BLaER1 (cell line): ENCODE measurements at regions not wholly inside any gene's neighbourhood (a gene's known extent, or its start where the extent isn't known, plus 50 kb on each side); places are given as distances from the start of the nearest gene placed in this dataset.
"Not testable (repeated sequence)": the region's sequence is repeated elsewhere in the genome, so short reads cannot be mapped to it uniquely, and the experiment has no call there.

Experiments
- H3K27ac ChIP-seq: shearing (Covaris generic); formaldehyde crosslinking; 2 replicates; pipeline ENCODE4 v1.8.1; 2022
- H3K27me3 ChIP-seq: shearing (Covaris generic); formaldehyde crosslinking; 2 replicates; pipeline ENCODE4 v1.8.1; 2022
- H3K36me3 ChIP-seq: shearing (Covaris generic); formaldehyde crosslinking; 2 replicates; pipeline ENCODE4 v1.8.1; 2022
- H3K4me1 ChIP-seq: shearing (Covaris generic); formaldehyde crosslinking; 2 replicates; pipeline ENCODE4 v1.8.1; 2022
- H3K4me2 ChIP-seq: shearing (Covaris generic); formaldehyde crosslinking; 2 replicates; pipeline ENCODE4 v1.8.1; 2022
- H3K4me3 ChIP-seq: shearing (Covaris generic); formaldehyde crosslinking; 2 replicates; pipeline ENCODE4 v1.8.1; 2022
- H3K9ac ChIP-seq: shearing (Covaris generic); formaldehyde crosslinking; 2 replicates; pipeline ENCODE4 v1.8.1; 2022
- H3K9me3 ChIP-seq: shearing (Covaris generic); formaldehyde crosslinking; 2 replicates; pipeline ENCODE4 v1.8.1; 2022
- H4K20me1 ChIP-seq: shearing (Covaris generic); formaldehyde crosslinking; 2 replicates; pipeline ENCODE4 v1.8.1; 2022
- Cebpa-rat ChIP-seq: shearing (Covaris generic); IDR thresholded peaks from 2 replicates; pipeline ENCODE4 v1.8.1; 2022

GRCh38 chr7:119957335-119957734 lies 315.6 kb upstream of the KCND2 start:
- no peaks in the 10 kb centered on the region for H3K27me3 ChIP-seq
- H3K36me3 ChIP-seq = no peaks in the 10 kb centered on the region
- no peaks in the 10 kb centered on the region for H3K9me3 ChIP-seq
- H3K4me1 ChIP-seq = no peaks in the 10 kb centered on the region
- H3K27ac ChIP-seq = no peak overlapping the region
- no peaks in the 10 kb centered on the region for H4K20me1 ChIP-seq
- H3K4me2 ChIP-seq = no peak overlapping the region
- TF ChIP-seq Cebpa-rat = no peak
- no peak overlapping the region for H3K4me3 ChIP-seq
- no peak overlapping the region for H3K9ac ChIP-seq

GRCh38 chr7:119959811-119960210 lies 313.2 kb upstream of the KCND2 start:
- H3K4me3 ChIP-seq = no peak overlapping the region
- no peaks in the 10 kb centered on the region for H3K4me1 ChIP-seq
- H3K27ac ChIP-seq = no peak overlapping the region
- no peaks in the 10 kb centered on the region for H3K9me3 ChIP-seq
- H3K4me2 ChIP-seq = no peak overlapping the region
- H3K9ac ChIP-seq = no peak overlapping the region
- no peaks in the 10 kb centered on the region for H4K20me1 ChIP-seq
- TF ChIP-seq Cebpa-rat = no peak
- H3K27me3 ChIP-seq = no peaks in the 10 kb centered on the region
- no peaks in the 10 kb centered on the region for H3K36me3 ChIP-seq

- H3K9me3 ChIP-seq = no peaks in the 10 kb centered on the region
- H3K4me2 ChIP-seq = no peak overlapping the region
- H3K27ac ChIP-seq = no peak overlapping the region
- H3K27me3 ChIP-seq = no peaks in the 10 kb centered on the region
- TF ChIP-seq Cebpa-rat = no peak
- H4K20me1 ChIP-seq = no peaks in the 10 kb centered on the region
- H3K36me3 ChIP-seq = no peaks in the 10 kb centered on the region
- H3K9ac ChIP-seq = no peak overlapping the region
- H3K4me1 ChIP-seq = no peaks in the 10 kb centered on the region
- no peak overlapping the region for H3K4me3 ChIP-seq
These were observed 309.3 kb upstream of the KCND2 start for GRCh38 chr7:119963654-119964053.

GRCh38 chr7:119964065-119964464 lies 308.9 kb upstream of the KCND2 start:
- H3K36me3 ChIP-seq = no peaks in the 10 kb centered on the region
- no peak overlapping the region for H3K4me2 ChIP-seq
- no peak overlapping the region for H3K9ac ChIP-seq
- no peak overlapping the region for H3K27ac ChIP-seq
- no peak overlapping the region for H3K4me3 ChIP-seq
- no peaks in the 10 kb centered on the region for H4K20me1 ChIP-seq
- TF ChIP-seq Cebpa-rat = no peak
- no peaks in the 10 kb centered on the region for H3K9me3 ChIP-seq
- H3K27me3 ChIP-seq = no peaks in the 10 kb centered on the region
- no peaks in the 10 kb centered on the region for H3K4me1 ChIP-seq

- Histone ChIP-seq H3K4me2 (no peak overlapping the region), H3K36me3 (no peaks in the 10 kb centered on the region), H3K9me3 (no peaks in the 10 kb centered on the region), H4K20me1 (no peaks in the 10 kb centered on the region), H3K27ac (no peak overlapping the region), H3K9ac (no peak overlapping the region), H3K27me3 (no peaks in the 10 kb centered on the region), H3K4me3 (no peak overlapping the region), H3K4me1 (no peaks in the 10 kb centered on the region)
- TF ChIP-seq Cebpa-rat = no peak
These were observed 308.0 kb upstream of the KCND2 start for GRCh38 chr7:119964788-119965542.

GRCh38 chr7:119967221-119967620 lies 305.8 kb upstream of the KCND2 start:
- Histone ChIP-seq H3K27ac (no peak overlapping the region), H3K36me3 (no peaks in the 10 kb centered on the region), H4K20me1 (no peaks in the 10 kb centered on the region), H3K4me2 (no peak overlapping the region), H3K27me3 (no peaks in the 10 kb centered on the region), H3K4me3 (no peak overlapping the region), H3K4me1 (no peaks in the 10 kb centered on the region), H3K9me3 (no peaks in the 10 kb centered on the region), H3K9ac (no peak overlapping the region)
- TF ChIP-seq Cebpa-rat = no peak

GRCh38 chr7:119968411-119968810 lies 304.6 kb upstream of the KCND2 start:
- not testable (repeated sequence) for H3K27me3 ChIP-seq, H3K4me3 ChIP-seq, H3K36me3 ChIP-seq, H3K9ac ChIP-seq, H3K4me1 ChIP-seq, H3K9me3 ChIP-seq, H4K20me1 ChIP-seq, H3K27ac ChIP-seq, H3K4me2 ChIP-seq

GRCh38 chr7:119969054-119969453 lies 303.9 kb upstream of the KCND2 start:
- Histone ChIP-seq H3K27ac (no peak overlapping the region), H3K27me3 (no peaks in the 10 kb centered on the region), H3K4me2 (no peak overlapping the region), H3K4me1 (no peaks in the 10 kb centered on the region), H3K4me3 (no peak overlapping the region), H3K36me3 (no peaks in the 10 kb centered on the region), H3K9ac (no peak overlapping the region), H4K20me1 (no peaks in the 10 kb centered on the region), H3K9me3 (no peaks in the 10 kb centered on the region)
- TF ChIP-seq Cebpa-rat = no peak

GRCh38 chr7:119969763-119970162 lies 303.2 kb upstream of the KCND2 start:
- Histone ChIP-seq H3K9ac (no peak overlapping the region), H3K9me3 (no peaks in the 10 kb centered on the region), H3K4me2 (no peak overlapping the region), H3K36me3 (no peaks in the 10 kb centered on the region), H3K4me1 (no peaks in the 10 kb centered on the region), H3K4me3 (no peak overlapping the region), H3K27me3 (no peaks in the 10 kb centered on the region), H3K27ac (no peak overlapping the region), H4K20me1 (no peaks in the 10 kb centered on the region)
- TF ChIP-seq Cebpa-rat = no peak

- no peaks in the 10 kb centered on the region for H4K20me1 ChIP-seq
- H3K9ac ChIP-seq = no peak overlapping the region
- no peak for TF ChIP-seq Cebpa-rat
- no peaks in the 10 kb centered on the region for H3K4me1 ChIP-seq
- no peaks in the 10 kb centered on the region for H3K27me3 ChIP-seq
- H3K9me3 ChIP-seq = no peaks in the 10 kb centered on the region
- H3K4me3 ChIP-seq = no peak overlapping the region
- H3K36me3 ChIP-seq = no peaks in the 10 kb centered on the region
- no peak overlapping the region for H3K27ac ChIP-seq
- no peak overlapping the region for H3K4me2 ChIP-seq
These were observed 298.0 kb upstream of the KCND2 start for GRCh38 chr7:119974972-119975371.

GRCh38 chr7:119982884-119983283 lies 290.1 kb upstream of the KCND2 start:
- no peaks in the 10 kb centered on the region for H4K20me1 ChIP-seq
- TF ChIP-seq Cebpa-rat = no peak
- no peaks in the 10 kb centered on the region for H3K36me3 ChIP-seq
- H3K27me3 ChIP-seq = no peaks in the 10 kb centered on the region
- no peak overlapping the region for H3K4me3 ChIP-seq
- H3K9me3 ChIP-seq = no peaks in the 10 kb centered on the region
- H3K4me1 ChIP-seq = no peaks in the 10 kb centered on the region
- H3K4me2 ChIP-seq = no peak overlapping the region
- H3K9ac ChIP-seq = no peak overlapping the region
- H3K27ac ChIP-seq = no peak overlapping the region
